Natural killer cell (primary cell): ENCODE measurements at regions not wholly inside any gene's neighbourhood (a gene's known extent, or its start where the extent isn't known, plus 50 kb on each side); places are given as distances from the start of the nearest gene placed in this dataset.

Source experiments
- ATAC-seq, 3 donors: fragments of 150-1000 bp in 2 of 3; fragments of 200-7000 bp in 1 of 3; cut with Tn5 transposase; 1 replicate in 1 of 3; 2 replicates in 2 of 3; pipeline ENCODE4 v1.10.0; 2021; ENCODE audit warnings: mild to moderate bottlenecking in 2 of 3, moderate library complexity in 2 of 3
- DNase-seq, 2 donors: peaks; one replicate each; pipeline versions ENCODE4 v3.0.0 to v3.0.0-alpha.2; 2013 to 2021; ENCODE audit warnings: mixed read lengths in 1 of 2
- H3K27ac ChIP-seq: one replicate; pipeline ENCODE4 v1.5.1; 2013; ENCODE audit warnings: mild to moderate bottlenecking, low read length
- H3K27me3 ChIP-seq: one replicate; pipeline ENCODE4 v1.6.1; 2013; ENCODE audit warnings: low read length; ENCODE audit not compliant: control insufficient read depth, insufficient read depth
- H3K36me3 ChIP-seq: one replicate; pipeline ENCODE4 v1.6.1; 2013; ENCODE audit warnings: low read length; ENCODE audit not compliant: control insufficient read depth, insufficient read depth
- H3K4me1 ChIP-seq: one replicate; pipeline ENCODE4 v1.6.1; 2013; ENCODE audit warnings: low read length; ENCODE audit not compliant: control insufficient read depth, insufficient read depth
- H3K4me3 ChIP-seq: one replicate; pipeline ENCODE4 v1.5.1; 2013; ENCODE audit warnings: low read length
- H3K9me3 ChIP-seq: one replicate; pipeline ENCODE4 v1.6.1; 2013; ENCODE audit warnings: low read length; ENCODE audit not compliant: control insufficient read depth, insufficient read depth
- H3K27ac Mint-ChIP-seq, 2 donors: one replicate each; pipeline ENCODE4 v1.8.0; 2022; ENCODE audit warnings: mild to moderate bottlenecking in 2 of 2, mixed read lengths in 2 of 2, moderate library complexity in 1 of 2
- H3K27me3 Mint-ChIP-seq, 2 donors: one replicate each; pipeline ENCODE4 v1.8.0; 2022; ENCODE audit warnings: low read depth in 2 of 2, mixed read lengths in 2 of 2
- H3K36me3 Mint-ChIP-seq: one replicate; pipeline ENCODE4 v1.8.0; 2022; ENCODE audit warnings: mixed read lengths
- H3K4me1 Mint-ChIP-seq, 2 donors: one replicate each; pipeline ENCODE4 v1.8.0; 2022; ENCODE audit warnings: mixed read lengths in 2 of 2
- H3K4me3 Mint-ChIP-seq: one replicate; pipeline ENCODE4 v1.8.0; 2022; ENCODE audit warnings: mild to moderate bottlenecking, moderate library complexity, mixed read lengths
- H3K9me3 Mint-ChIP-seq, 2 donors: one replicate each; pipeline ENCODE4 v1.8.0; 2022; ENCODE audit warnings: mixed read lengths in 2 of 2
- WGBS: methylation state at CpG from one replicate; pipeline ENCODE4 v1.1.7; 2013; ENCODE audit warnings: missing lambda C conversion rate; ENCODE audit not compliant: insufficient coverage; 5-methylcytosine and 5-hydroxymethylcytosine counted together
- intact Hi-C: fragments of 100-400 bp; cut with micrococcal nuclease; formaldehyde crosslinking; loops from one replicate; pipeline ENCODE4 v1.14.2; 2022
- TF ChIP-seq, protein P1 (sequence below): fragments of 200-600 bp; IDR thresholded peaks from one replicate; pipeline ENCODE4 v1.8.0; 2022; ENCODE audit warnings: antibody characterized with exemption

DNA sequence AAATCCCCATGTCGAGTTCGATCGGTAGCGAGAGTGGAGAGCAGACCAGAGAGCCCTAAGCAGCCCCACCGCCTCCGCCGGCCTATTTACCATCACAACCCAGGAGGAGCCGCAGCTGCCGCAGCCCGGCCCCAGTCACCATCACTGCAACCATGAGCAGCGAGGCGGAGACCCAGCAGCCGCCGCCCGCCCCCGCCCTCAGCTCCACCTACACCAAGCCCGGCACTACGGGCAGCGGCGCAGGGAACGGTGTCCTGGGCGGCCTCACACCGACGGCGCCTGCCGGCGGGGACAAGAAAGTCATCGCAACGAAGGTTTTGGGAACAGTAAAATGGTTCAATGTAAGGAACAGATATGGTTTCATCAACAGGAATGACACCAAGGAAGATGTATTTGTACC lies 89.5 kb upstream of the TPM1 start:
- Mint-ChIP-seq H3K4me1 (no peaks in the 10 kb centered on the region), H3K27me3 (peaks cover 44 to 50% of the 10 kb centered on the region in 2 donors), H3K36me3 (no peaks in the 10 kb centered on the region), H3K9me3 (no peaks in the 10 kb centered on the region), H3K27ac (no peak overlapping the region), H3K4me3 (no peak overlapping the region)
- TF ChIP-seq, protein P1, sequence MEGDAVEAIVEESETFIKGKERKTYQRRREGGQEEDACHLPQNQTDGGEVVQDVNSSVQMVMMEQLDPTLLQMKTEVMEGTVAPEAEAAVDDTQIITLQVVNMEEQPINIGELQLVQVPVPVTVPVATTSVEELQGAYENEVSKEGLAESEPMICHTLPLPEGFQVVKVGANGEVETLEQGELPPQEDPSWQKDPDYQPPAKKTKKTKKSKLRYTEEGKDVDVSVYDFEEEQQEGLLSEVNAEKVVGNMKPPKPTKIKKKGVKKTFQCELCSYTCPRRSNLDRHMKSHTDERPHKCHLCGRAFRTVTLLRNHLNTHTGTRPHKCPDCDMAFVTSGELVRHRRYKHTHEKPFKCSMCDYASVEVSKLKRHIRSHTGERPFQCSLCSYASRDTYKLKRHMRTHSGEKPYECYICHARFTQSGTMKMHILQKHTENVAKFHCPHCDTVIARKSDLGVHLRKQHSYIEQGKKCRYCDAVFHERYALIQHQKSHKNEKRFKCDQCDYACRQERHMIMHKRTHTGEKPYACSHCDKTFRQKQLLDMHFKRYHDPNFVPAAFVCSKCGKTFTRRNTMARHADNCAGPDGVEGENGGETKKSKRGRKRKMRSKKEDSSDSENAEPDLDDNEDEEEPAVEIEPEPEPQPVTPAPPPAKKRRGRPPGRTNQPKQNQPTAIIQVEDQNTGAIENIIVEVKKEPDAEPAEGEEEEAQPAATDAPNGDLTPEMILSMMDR = no peak
- Histone ChIP-seq H3K4me3 (no peak overlapping the region), H3K4me1 (no peaks in the 10 kb centered on the region), H3K27me3 (no peaks in the 10 kb centered on the region), H3K36me3 (no peaks in the 10 kb centered on the region), H3K9me3 (no peaks in the 10 kb centered on the region), H3K27ac (no peak overlapping the region)
- intact Hi-C loops = no loop called here
- DNase-seq (no peak), ATAC-seq (no peak)
- 43% methylated on average over 29 of the region's 29 CpGs for WGBS

DNA sequence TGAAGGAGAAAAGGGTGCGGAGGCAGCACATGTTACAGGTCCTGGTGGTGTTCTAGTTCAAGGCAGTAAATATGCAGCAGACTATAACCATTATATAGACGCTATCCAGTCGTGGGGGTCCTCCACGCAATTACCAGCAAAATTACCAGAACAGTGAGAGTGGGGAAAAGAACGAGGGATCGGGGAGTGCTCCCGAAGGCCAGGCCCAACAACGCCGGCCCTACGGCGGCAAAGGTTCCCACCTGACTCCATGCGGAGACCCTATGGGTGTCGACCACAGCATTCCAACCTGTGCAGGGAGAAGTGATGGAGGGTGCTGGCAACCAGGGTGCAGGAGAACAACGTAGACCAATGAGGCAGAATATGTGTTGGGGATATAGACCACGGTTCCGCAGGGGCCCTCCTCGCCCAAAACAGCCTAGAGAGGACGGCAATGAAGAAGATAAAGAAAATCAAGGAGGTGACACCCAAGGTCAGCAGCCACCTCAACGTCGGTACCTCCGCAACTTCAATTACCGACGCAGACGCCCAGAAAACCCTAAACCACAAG lies 89.0 kb upstream of the TPM1 start:
- Mint-ChIP-seq H3K27ac (no peak overlapping the region), H3K36me3 (no peaks in the 10 kb centered on the region), H3K4me1 (no peaks in the 10 kb centered on the region), H3K9me3 (no peaks in the 10 kb centered on the region), H3K27me3 (peaks cover 44 to 45% of the 10 kb centered on the region in 2 donors), H3K4me3 (no peak overlapping the region)
- TF ChIP-seq, protein P1 = no peak
- Histone ChIP-seq H3K4me3 (no peak overlapping the region), H3K9me3 (no peaks in the 10 kb centered on the region), H3K27me3 (no peaks in the 10 kb centered on the region), H3K36me3 (no peaks in the 10 kb centered on the region), H3K4me1 (no peaks in the 10 kb centered on the region), H3K27ac (no peak overlapping the region)
- WGBS = 96% methylated on average over 24 of the region's 24 CpGs
- DNase-seq = no peak
- ATAC-seq = no peak
- intact Hi-C loops = no loop called here

GRCh38 chr15:62957130-62957529 lies 85.4 kb upstream of the TPM1 start:
- intact Hi-C loops = no loop called here
- H3K9me3 ChIP-seq = no peaks in the 10 kb centered on the region
- H3K27me3 ChIP-seq = no peaks in the 10 kb centered on the region
- DNase-seq (no peak), ATAC-seq (no peak)
- no peak overlapping the region for H3K4me3 ChIP-seq
- Mint-ChIP-seq H3K4me1 (no peaks in the 10 kb centered on the region), H3K27me3 (peaks cover 18 to 24% of the 10 kb centered on the region in 2 donors), H3K27ac (no peak overlapping the region), H3K36me3 (no peaks in the 10 kb centered on the region), H3K4me3 (no peak overlapping the region), H3K9me3 (no peaks in the 10 kb centered on the region)
- TF ChIP-seq, protein P1 = no peak
- no peak overlapping the region for H3K27ac ChIP-seq
- H3K4me1 ChIP-seq = no peaks in the 10 kb centered on the region
- no peaks in the 10 kb centered on the region for H3K36me3 ChIP-seq
- 76% methylated on average over 6 of the region's 6 CpGs for WGBS
